LoVo (cell line): ENCODE measurements at regions not wholly inside any gene's neighbourhood (a gene's known extent, or its start where the extent isn't known, plus 50 kb on each side); places are given as distances from the start of the nearest gene placed in this dataset.
"Not testable (repeated sequence)": the region's sequence is repeated elsewhere in the genome, so short reads cannot be mapped to it uniquely, and the experiment has no call there.

Experiments used
- DNase-seq: peaks from one replicate; pipeline ENCODE4 v3.0.0-alpha.2; 2016; ENCODE audit warnings: low spot score

DNA sequence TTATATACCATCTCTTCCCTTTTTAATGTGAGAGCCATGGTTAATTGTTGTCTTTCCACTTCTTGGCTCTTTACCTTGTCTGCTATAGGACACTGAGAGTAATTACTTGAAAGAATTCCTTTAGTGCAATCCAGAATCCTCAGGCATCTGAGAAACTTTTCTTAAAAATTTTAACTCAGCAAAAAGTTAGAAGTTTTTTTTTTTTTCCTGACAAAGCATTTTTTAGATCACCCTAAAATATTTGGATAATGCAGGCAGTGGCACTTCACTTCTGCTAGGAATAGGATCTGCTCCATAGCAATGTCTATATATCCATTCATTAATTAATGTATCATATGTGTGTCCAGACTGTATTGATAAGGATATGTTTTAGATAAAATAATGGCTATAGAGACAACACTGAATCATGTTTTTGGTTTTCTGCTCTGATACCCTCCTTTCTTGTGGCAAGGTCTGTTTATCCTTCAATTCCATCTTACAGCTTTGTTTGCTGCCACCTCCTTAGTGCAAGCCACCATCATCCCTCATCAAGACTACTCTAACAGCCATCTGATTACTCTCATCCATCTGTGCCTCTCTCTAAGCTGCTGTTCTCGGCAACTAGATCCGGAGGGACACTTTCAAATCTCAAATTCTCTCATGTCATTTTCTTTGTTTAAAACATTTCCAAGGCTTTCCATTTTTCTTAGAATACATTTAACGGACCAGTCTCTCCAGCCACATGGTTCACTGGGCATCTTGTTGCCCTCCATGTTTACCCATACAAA is 563.5 kb downstream of the EDEM1 start:
- DNase-seq = no peak

DNA sequence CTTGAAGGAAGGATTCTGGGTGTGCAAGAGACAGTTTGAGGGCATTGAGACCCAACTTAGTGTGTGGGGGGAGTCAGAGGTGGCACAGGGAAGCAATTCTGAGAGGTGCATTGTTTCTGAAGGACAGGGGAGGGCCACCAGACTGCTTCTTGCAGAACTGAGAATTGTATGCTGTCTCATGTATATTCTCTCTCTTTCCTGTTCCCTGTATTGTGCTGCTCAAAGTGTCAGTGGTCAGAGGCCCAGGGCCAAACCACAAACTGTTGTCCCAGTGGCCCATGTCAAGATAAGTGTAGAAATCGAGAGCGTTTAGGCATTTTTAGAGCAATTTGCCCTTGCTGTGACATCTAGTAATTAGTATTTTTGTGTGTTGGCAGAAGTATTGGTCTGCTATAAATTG is 567.1 kb downstream of the EDEM1 start:
- no peak for DNase-seq

DNA sequence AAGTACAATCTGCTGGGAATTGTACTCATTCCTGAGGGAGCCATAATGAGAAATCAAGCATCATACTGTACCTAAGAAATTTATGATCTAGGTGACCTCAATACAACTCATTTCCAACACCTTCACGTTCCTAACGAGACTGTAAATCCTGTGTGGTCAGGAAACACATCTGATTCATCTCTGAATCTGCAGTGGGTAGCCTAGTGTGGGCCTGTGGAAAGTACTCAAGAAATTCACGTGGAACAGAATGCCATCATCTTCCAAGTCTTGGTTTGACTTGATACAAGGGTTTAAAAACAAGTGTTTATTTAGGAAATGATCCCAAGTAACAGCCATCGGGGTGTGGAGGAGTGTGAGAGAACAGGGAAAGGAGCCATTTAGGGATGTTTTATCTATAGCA is 568.9 kb downstream of the EDEM1 start:
- no peak for DNase-seq

DNA sequence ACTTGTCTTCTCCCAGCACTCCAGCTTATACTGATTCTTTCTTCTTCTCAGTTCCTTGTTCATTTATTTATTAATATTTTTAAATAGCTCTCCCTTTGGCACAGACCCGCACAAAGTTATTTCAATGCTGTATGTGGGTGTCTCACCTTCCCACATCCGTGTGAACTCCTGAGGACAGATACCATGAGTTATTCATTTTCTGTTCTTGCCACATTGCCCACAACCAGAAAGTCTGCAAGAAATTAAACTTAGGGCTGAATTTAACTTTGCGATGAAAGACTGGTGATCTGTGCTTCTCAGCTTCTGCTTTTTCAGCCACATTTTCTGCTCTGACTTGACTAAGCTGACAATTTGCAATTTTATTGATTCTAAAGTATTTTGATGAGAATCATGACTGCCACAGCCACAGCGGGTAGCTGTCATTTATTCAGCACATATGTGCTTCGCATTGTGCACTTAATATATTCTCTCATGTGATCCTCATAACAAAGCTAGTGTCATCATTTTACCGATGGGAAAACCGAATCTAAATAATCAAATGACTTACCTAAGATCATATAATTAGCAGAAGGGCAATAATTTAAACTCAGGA is 569.8 kb downstream of the EDEM1 start:
- DNase-seq = no peak

DNA sequence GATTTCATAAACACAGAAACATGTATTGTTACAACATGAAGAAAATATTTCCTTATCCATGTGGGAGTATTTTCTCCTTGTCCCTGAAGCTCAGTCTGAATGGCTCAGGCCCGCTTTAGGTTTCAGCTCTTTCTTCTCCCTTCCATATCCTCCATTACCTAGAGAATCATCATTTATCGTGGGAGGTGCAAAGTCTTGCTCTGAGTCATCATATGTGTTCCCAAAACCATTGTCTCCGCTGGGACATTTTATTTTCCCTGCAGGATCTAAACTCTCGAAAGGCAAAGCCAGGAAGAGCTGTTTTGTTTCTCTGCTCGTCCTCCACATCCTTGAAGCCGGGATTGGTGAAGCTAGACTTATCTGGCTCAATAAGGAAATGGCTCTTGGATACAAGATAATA is 571.2 kb downstream of the EDEM1 start:
- DNase-seq = no peak

DNA sequence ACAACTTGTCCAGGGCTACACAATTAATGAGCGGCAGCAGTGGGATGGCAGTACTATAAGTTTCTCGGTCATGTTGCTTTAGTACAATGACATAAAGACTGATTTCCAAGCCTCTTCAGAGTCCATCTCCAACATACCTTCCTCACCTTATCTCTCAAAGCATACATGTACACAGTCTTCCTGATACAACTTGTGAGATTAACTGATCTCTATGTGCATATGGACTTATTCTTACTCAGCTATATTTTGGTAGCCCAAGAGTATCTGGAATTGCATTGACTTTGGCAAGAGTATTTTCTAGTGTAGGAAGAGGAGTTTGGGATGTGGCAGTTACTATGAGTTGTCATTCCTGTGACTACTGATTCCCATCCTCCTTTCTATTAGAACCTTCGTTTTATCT is 575.0 kb downstream of the EDEM1 start:
- DNase-seq = no peak

DNA sequence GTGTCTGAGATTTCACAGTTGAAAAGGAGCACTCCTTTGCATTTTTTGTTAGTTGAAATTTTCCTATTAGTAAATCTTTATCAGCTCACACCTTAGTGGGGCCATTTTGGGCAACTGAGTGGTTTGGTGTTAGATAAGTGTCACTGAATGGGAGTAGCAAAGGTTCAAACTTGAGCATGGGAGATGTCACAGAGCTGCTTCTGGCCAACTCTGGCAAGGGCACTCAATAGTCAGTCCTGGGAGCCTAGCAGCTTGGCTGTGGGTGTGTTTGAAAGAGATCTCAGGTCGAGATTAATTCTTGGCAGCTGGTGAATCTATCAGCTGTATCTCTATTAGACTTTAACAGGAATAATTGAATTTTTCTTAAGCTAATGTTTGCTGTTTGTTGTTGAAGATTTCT is 579.3 kb downstream of the EDEM1 start:
- no peak for DNase-seq

DNA sequence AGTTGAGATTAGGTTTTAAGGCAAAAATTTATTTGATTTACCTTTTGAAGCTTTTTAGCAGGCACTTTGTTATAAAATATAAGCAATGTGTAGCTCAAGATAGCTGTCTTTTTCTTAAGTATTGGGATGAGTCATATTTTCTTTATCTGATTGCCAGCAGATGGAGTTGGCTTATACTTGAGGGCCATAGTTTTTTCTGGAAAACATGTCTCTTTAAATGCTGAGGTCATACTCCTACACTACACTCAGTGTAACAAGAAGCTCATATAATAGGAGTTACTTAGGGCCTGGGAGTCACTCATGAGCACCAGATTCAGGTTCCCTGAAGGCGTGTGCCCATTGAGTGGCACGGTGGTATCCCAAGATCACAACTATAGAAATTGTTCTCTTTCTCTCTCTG is 579.8 kb downstream of the EDEM1 start:
- no peak for DNase-seq

DNA sequence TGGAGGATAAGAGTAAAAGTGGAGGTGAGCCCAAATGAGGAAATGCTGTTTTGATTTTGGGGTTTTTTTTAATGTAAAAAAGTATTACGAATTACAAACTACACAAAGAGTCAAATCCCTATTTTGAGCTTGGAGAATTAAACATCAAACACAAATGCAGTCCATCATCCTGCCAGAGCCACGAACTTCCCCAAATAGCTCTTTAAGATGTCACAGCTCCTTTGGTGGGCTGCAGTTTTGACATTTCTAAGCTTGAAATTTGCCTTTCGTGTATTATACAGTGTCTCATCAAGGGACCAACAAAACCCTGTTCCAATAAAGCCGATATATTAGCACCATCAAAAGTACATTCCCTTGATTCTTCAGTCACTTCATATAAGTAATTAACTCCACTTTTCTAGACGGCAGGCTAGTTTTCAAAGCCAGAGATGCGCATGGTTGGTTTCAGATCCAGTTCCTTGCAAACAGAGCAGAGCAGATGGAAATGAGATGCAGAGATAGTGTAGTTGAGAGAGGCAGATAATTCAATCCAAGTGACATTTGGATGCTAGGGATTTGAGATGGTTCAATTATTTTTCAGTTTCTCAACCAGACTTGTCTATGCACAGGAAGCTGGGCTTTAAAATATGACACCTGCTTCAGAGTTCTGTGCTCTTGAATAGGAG is 580.9 kb downstream of the EDEM1 start:
- no peak for DNase-seq

DNA sequence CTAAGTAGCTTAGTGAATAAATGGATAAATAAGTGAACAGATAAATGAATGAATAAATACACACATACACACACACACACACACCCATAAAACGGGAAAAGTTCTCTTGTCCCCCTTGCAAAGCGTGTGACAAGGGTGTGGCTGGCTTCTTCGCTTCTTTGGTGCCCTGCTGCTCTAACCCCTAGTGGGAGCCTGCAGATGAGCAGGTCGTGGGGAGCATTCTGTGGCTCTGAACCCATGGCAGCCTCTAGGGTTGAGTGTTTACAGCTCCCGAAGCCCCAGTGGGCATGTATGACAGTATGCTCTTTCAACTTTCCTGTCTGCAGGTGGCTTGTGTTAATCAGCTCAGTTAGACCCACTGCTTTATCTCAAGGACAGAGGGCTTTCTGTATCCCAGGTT is 582.3 kb downstream of the EDEM1 start:
- no peak for DNase-seq

DNA sequence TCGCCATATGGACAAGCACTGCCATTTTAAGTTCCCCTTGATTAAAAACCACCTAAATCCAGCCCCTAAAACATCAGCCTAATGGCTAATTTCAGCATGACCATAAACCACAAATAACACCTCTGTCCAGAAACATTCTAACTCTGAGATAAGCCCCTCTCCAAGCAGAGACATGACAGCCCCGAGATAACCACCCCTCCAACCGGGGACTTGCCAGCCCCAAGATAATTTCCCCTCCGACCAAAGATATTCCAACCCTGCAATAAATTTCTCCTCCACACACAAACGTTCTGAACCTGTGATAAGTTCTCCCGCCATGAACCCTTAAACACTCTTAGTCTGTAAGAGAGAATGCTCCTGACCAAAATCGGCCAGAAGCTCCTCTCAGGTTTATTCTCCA is 586.8 kb downstream of the EDEM1 start:
- no peak for DNase-seq

DNA sequence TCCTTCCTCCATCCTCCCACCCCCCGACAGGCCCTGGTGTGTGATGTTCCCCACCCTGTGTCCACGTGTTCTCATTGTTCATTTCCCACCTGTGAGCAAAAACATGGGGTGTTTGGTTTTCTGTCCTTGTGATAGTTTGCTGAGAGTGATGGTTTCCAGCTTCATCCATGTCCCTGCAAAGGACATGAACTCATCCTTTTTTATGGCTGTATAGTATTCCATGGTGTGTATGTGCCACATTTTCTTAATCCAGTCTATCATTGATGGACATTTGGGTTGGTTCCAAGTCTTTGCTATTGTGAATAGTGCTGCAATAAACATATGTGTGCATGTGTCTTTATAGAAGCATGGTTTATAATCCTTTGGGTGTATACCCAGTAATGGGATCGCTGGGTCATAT is 587.6 kb downstream of the EDEM1 start:
- DNase-seq = not testable (repeated sequence)

DNA sequence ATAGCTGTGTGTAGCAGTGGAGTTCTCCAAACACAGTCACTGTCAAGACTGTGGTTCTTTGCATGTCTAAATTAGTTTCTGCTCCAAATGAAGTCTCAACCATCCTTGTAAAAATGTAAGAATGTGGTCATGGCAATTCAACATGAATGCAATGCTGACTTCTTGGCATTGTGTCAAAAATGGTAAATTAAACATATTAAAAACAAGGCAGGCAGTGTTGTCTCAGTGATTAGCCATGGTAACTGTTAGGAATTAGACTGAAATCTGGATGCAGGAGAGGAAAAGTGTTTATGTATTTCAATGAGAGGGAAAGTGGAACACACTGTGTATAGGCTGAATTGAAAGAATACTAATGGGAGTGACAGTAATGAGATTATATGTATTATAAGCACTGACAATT is 597.2 kb downstream of the EDEM1 start:
- DNase-seq = no peak

DNA sequence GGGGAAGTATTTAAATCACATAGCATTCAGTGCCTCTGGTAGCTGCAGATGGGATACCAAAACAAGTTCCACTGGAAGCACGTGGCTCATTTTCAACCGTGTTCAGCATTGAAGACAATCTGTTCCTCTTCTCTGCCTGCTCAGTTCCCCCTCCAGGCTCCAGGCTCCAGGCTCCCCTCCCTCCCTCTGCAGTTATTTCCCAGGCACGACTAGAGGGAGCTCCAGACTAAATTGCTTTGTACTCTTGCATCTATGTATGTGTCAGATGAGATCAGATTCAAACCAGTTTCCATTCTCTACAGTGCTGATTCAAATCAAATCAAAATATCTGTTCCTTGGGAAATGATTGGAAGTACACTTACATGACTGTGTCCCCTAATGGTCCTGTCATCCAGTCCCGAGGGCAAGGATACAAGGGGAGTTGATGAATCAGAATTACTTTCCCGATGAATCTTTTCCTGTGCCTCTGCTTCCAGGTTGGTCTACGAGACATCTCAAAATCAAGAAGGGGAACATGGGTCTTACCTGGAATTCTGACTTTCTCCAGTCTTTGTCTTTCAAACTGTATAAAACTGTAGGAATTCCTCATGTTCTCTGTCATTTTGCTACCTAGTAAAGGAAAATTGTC is 600.5 kb downstream of the EDEM1 start:
- DNase-seq = no peak

DNA sequence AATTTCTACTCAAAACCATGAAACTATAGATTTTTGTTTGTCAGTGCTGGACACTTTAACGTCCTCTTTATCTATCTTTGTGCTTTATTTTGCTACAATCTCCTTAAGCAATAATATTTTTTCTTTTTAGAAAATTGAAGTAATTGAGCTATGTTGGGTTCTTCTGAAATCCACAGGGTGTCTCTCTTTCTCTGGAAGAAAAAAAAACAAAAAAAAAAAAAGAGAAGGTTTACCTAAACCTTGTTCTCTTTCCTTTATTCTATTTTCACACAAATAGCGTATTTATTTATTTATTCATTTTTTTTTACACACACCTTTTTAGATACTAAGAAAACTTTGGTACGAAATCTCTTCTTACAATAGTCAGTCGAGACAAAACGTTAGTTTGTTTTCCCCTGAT is 601.0 kb downstream of the EDEM1 start:
- DNase-seq = no peak

DNA sequence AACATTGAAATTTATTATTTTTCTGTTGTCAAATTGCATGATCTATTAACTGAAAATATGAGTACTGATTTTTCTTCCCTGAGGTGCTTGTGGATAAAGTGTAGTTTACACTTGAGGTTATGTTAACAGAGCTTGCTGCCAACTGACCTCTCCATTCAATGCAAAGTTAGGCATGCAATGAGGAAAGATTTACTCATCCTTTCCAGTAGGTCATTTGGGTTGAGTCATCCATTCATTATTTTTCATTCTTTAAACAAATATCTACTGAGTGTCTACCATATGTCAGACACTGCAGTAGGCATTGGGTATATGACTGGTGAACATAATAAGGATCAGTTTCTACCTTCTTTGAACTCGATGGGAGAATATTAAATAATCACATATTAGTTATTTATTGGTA is 604.1 kb downstream of the EDEM1 start:
- DNase-seq = no peak

DNA sequence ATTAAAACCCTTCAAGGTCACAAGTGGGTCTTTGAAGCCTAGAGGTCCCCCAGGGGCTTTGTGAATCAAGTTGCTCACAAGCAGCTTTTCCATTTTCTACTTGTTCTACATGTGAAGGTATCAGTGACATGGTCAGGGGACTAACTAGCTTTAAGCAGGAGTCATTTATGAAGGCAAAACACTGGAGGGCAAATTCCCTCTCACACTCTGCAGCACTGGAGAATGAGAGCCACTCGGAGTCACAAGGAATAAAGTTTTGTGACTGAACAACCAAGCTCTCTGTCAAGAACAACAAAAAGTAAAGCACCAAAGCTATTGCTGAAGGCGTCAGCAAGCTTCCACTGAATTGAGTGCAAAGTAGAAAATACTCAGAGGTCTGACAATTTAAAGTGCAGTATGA is 609.0 kb downstream of the EDEM1 start:
- no peak for DNase-seq

DNA sequence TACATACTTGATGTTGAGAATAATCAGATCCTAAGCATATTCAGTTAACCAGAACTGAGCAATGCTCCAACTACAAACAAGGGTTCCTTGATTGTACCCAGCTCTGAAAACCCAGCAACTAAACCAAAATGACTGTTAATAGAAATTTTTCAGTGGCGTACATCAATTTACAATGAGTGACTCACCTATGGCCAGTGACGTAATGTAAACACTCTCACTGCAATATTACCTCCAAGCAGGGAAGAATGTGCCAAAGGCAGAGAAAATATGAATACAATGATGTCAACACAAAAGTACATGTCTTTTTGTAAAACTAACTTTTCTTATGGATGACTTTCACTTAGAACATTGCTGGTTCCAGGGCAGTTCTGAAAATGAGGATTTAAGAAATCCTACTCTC is 611.3 kb downstream of the EDEM1 start:
- no peak for DNase-seq

DNA sequence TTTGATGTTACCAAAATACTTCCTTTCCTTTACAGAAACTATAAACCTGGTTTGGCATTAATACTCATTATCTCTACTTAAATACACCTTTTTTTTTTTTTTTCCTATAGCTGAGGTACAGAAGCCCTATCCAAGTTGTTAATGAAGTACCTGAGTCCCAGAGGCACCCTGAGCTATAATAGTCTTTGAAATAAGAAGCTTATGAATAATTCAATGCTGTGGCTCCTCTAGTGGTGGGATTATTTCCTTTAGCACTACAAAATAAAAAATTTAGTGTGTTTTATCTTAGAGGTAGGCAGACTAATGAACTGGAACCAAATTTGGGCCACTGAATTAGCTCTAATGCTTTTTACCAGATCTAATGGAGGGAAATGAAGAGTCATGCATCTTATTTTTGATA is 611.9 kb downstream of the EDEM1 start:
- DNase-seq = no peak

DNA sequence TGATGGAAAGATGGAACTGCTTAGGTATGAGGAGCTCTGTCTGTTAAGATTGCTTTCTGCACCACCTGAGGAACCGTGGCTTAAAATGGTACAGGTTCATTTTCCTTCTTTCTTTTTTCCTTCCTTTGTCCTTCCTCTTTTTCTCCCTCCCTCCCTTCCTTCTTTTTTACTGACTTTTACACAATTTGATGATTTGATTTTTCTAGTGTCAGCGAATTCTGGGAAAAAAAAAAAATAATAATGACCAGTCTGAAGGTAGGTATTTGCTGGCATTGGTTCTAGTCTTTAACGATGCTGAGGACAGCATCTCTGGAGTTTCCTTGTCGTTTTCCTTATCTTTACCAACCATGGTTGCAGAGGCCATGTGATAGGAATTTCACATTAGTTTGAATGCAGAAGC is 613.5 kb downstream of the EDEM1 start:
- no peak for DNase-seq

DNA sequence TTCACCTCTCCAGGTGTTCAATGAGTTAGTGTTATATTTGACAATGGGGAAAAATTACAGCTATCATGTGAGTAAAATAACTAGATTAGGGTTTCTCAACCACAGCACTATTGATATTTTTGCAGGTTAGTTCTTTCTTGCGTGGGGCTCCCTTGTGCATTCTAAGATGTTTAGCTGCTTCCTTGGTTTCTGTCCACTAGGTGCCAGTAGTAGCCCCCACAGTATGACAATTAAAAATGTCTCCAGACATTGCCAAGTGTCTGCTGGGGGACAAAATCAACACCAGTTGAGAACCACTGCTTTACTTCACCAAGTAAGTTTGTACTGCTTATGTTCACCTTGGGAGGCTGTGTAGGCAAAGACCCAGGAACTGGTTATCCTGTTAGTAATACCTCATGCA is 618.7 kb downstream of the EDEM1 start:
- no peak for DNase-seq

DNA sequence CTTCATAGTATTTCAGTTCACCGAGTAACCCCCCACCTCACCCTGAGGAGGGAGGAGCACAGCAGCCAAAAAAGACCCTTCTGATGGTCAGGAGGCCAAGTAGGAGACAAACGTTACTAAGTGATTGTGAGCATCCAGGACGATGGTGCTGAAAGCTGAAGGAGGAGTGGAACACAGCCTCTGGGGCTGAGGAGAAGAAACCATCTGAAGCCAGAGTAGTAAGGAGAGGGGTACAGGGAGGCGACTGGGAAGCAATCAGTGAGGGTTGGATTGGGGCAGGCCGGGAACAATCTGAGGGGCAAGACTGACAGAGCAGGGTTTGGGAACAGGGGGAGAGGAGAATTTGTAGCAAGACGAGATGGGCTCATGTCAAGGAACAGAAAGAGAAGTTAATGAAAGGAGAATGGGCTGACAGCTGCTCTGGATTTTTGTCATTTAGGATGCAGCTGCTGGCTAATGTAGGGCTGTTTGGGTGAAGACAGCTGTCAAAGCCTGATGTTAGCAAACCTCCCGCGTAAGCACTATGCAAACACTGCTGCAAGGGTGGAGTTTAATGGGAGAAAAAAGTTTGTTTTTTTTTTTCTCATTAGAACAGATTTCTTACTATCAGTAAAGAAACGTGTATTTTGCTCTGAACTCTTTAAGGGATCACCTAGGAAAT is 622.2 kb downstream of the EDEM1 start:
- DNase-seq = no peak

DNA sequence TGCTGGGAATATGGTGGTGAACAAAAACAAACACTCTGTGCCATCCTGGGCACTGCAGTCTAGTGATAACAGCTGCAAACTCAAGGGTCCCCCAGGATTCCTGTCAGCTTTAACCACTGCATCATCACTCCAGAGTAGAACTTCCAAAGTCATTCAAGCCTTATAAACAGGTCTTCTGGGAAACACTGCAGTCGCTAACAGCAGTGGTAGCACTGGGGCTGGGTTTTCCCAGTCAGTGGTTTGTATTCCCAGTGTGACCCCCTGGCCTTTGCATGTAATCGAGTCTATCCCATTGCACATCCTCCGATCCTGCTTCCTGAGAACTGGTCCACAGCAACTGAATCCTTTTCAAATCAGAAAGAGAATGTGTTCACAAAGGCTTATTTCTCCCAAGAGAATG is 623.5 kb downstream of the EDEM1 start:
- no peak for DNase-seq
